Left kidney (tissue), 1 donor: ENCODE measurements at regions not wholly inside any gene's neighbourhood (a gene's known extent, or its start where the extent isn't known, plus 50 kb on each side); places are given as distances from the start of the nearest gene placed in this dataset.
"Not testable (repeated sequence)": the region's sequence is repeated elsewhere in the genome, so short reads cannot be mapped to it uniquely, and the experiment has no call there.

Experiments
- DNase-seq: peaks from one replicate; pipeline ENCODE4 v3.0.0-alpha.2; 2013

DNA sequence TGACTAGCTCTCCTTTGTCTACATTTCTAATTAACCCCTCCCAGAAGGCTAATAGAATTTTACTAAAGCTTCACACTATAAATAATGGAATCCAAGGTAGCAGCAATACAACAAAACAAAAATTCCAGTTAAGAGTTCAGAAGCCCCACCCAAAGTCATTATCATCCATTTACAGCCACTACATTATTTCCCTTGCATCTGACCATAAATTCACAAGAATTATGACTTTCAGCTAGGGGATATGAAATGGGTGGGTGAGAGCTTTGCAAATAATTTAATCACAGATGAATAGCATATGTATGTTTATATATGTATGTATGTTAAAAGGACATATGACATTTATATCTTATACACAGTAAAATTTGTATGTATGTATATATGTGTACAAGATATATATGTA, 65.3 kb upstream of the PTGDR start:
- no peak for DNase-seq

DNA sequence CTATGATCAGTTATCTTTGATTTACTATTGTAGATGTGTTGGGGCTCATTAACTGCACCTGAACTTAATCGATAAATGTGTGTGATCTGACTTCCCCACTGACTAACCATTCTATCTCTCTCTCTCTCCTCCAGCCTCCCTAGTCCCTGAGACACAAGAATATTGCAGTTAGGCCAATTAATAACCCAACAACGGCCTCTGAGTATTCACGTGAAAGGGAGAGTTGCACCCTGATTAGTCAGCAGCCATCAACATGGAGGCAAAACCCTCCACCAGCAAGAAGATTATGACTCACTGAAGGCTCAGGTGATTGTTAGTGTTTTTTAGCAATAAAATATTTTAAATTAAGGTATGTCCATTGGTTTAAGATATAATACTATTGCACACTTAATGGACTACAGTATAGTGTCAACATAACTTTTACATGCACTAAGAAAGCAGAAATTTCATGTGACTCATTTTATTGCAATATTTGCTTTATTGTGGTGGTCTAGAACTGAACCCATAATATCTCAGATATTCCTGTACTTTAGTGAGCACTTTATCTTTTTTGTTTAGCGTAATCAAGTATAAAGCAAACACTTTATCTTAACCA, 77.1 kb upstream of the PTGDR start:
- no peak for DNase-seq

DNA sequence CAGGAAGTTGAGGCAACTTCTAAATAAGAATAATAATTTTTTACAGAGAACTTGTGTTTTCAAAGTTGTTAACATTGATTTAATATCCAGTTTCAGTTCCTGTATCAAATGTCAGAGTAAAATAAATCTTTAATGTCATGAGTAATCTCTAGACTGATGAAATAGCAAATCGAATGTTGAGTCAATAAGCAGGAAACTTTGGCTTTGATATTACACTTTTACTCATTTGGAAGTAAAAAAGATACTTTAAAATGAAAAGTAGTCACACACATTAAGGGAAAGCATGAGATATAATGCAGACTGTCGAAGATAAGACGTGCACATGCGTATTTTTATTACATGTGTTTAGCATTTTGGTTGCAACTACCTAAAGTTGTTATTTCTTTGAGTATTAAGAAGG, 78.2 kb upstream of the PTGDR start:
- no peak for DNase-seq

DNA sequence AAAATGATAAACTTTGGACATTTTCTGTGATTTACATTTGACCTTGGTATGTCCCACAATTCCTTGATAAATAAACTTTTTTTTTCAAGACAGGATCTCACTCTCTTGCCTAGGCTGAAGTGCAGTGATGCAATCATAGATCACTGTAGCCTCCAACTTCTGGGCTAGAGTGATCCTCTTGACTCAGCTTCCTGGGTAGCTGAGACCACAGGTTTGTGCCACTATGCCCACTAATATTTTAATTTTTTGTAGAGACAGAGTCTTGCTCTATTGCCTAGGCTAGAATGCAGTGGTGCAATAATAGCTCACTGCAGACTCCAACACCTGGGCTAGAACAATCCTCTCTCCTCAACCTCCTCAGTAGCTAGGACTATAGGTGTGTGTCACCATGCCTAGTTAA, 79.1 kb upstream of the PTGDR start:
- DNase-seq = no peak

DNA sequence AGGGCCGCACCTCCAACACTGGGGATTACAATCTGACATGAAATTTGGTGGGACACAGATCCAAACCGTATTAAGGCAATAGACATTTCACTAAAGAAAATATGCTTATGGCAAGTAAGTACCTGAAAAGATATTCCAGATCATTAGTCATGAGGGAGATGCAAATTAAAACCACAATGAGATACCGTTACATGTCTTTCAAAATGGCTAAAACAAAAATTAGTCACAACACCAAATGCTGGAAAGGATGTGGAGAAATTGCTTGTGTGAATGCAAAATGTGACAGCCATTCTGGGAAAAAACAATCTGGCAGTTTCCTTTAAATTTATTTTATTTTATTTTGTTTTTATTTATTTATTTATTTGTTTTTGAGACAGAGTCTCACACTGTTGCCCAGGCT, 82.3 kb upstream of the PTGDR start:
- no peak for DNase-seq

DNA sequence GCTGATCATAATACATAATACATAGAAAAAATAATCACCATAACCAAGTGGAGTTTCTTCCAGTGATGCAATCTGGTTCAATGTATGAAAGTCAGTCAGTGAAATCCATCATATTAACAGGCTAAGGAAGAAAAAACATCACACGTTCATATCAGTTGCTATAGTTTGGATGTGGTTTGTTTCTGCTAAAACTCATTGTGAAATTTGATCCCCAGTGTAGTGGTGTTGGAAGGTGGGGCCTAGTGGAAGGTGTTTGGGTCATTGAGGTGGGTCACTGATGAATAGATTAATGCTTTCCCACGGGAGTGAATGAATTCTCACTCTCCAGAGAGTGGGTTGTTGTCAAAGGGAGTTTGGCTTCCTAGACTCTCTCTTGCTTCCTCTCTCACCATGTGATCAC, 84.6 kb upstream of the PTGDR start:
- no peak for DNase-seq

DNA sequence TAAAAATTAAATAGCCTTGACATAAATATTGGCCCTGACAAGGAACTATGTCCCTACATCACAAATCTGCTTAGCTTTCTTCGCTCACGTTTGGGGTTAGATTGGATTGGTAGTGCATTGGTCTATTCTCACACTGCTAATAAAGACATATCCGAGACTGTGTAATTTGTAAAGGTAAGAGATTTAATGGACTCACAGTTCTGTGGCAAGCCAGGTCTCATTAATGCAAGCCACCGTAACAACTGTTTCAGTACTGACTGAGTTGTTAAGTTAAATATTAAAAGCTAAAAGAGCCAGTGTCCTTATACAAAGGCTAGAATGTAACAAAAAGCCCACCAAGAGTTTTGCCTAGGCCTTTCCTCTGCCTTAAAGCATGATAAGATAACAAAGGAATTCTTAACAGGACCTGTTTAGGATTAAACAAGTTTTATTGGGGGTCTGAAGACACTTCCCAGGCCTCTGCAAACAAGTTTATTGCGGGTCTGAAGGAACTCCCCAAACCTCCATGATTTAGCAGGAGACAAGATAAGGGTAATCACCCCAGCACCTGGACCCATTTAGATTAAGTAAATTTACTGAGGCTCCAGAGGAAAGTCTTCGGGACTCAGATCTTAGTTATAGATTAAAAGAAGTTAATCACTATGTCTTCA, 88.2 kb upstream of the PTGDR start:
- DNase-seq = no peak

DNA sequence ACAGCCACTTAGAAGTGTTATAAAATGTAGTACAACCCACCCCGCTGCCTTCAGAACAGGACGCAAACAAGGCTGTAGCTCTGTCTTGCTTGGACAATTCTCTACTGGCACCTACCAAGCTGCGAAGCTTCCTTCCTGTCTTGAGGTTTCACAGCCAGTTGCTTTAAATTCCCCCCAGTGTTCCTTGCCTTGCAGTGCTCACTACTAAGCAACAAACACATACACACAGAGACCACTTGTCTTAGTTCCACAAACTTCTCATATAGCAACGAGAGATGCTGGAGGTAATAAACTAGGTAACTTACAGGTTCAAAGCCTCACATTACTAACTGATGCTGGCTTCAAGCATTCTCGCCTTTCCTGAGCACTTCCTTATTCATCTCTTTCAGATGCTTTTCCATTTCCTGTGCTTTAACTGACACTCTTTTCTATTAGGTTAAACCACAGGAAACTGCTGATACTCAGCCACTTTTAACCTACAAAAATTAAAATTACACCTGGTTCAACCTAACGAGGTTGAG, 91.5 kb upstream of the PTGDR start:
- no peak for DNase-seq

DNA sequence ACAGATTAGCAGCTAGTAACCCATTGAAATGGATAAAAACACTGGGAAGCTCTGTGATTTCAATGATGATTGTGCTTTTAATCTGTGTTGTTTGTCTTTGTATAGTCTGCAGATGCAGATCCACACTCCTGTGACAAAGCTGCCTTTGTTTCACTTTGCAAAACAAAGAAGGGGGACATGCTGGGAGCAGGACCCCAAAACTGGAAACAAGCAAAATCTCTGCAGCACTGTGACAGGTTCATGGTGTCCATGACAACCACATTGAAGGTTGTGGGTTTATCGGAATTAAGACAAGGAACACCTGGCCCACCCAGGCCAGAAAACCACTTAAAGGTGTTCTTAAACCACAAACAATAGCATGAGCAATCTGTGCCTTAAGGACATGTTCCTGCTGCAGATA, 95.6 kb upstream of the PTGDR start:
- DNase-seq = not testable (repeated sequence)

DNA sequence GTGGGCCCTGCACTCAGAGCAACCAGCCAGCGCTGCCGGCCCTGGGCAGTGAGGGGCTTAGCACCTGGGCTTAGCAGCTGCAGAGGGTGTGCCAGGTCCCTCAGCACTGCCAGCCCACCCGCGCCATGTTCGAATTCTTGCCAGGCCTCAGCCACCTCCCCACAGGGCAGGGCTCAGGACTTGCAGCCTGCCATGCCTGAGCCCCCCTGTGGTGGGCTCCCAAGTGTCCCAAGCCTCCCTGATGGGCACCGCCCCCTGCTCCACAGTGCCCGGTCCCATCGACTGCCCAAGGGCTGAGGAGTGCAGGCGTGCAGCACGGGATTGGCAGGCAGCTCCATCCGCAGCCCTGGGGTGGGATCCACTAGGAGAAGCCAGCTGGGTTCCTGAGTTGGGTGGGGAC, 98.0 kb upstream of the NID2 start:
- DNase-seq = no peak

DNA sequence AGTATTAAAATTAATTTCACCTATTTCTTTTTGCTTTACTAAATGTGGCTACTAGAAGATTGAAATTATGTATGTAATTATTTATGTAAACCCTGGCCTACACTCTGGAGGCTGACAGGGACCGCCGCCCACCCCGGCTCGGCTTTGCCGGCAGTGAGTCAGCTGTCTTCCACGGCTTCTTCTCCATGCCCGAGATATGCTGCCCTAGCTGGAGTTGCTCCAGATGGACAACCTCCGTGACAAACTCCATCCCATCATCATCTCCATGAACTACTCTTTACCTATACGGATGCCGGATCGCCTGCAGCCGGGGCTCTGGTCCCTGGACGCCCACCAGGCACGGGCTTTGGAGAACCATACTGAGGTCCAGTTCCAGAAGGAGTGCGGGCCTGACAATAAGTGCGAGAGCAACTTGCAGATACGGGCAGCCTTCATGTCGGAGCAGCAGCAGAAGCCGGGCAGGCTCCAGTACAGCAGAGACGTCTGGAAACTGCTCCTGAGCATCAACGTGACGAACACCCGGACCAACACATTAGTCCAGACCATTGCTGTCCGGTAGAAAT, 86.9 kb upstream of the NID2 start:
- no peak for DNase-seq

DNA sequence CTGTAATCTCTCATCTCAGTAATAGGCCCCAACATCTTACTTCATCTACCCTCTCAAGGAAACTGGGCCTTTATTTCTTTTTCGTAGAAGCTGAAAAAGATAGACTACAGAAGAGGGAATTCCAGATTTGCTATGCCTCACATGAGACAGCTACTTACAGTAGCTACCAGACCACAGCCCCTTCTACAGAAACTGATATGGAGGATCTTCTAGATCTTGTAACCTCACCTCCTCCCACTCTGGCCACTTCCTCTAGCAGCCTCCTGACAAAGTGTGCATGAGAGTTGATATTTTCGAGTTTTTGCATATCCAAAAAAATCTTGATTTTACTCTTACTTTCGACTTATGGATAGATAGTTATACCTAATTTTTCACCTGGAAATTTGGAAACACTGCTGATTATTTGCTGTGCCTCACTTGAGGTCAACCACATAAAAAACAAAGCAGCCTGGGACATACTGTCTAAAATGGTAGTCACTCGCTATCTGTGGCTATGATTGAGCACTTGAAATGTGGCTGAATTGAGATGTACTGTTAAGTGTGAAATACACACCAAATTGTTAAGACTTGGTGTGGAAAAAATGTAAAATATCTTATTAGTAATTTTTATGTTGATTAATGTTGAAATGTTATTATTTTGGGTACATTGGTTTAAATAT, 86.3 kb upstream of the NID2 start:
- no peak for DNase-seq

DNA sequence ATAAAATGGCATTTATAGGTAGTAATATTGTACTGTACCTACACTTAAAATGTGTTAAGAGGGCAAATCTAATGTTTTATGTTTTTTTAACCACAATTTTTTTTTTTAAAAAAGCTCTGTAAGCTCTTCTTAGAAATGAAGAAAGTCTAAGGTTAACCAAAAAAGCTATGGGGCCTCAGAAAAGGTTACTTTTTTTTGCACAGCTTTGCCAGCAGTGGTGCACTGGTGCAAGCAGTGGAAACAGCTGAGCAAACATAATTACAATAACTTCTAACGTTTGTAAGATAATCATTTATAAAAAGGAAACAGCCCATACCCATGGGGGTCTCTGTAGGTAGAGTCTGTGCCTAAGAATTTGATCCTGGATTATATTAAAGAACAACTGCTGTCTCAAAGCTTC, 85.1 kb upstream of the NID2 start:
- DNase-seq = no peak

DNA sequence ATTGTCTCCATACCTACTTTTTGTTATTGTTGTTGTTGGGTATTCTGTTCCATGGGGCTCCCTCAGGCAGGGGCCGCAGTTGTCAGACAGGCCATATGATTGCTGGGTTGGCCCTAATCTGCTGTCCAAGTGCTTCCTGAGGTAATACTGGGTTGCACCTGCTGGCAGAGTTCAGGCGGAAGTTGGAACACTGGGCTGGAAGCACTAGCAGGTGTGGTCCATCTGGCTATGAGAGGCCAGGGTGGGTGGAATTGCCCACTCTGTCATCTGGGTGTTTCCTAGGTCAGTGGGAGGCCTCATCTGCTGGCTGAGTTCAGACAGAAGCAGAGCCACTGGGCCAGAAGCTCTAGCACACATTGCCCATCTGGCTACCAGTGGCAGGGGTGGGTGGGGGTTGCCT, 81.3 kb upstream of the NID2 start:
- no peak for DNase-seq

DNA sequence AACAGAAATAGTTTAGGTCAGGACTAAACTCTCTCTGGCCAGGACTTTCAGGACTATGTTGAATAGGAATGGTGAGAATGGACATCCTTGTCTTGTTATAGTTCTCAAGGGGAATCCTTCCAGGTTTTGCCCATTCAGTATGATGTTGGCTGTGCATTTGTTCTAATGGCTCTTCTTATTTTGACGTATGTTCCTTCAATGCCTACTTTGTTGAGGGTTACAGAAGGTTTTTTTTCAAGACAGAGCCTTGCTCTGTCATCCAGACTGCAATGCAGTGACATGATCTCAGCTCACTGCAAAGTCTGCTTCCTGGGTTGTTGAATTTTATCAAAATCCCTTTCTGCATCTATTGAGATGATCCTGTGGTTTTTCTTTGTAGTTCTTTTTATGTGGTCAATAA, 79.5 kb upstream of the NID2 start:
- DNase-seq = no peak

DNA sequence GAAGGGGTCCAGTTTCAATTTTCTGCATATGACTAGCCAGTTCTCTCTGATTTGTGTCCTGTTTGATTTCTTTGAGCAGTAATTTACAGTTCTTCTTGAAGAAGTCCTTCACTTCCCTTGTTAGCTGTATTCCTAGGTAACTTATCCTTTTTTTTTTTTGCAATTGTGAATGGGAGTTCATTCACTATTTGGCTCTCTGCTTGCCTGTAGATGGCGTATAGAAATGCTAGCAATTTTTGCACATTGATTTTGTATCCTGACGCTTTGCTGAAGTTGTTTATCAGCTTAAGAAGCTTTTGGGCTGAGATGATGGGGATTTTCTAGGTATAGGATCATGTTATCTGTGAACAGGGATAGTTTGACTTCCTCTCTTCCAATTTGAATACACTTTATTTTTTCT, 77.6 kb upstream of the NID2 start:
- no peak for DNase-seq

DNA sequence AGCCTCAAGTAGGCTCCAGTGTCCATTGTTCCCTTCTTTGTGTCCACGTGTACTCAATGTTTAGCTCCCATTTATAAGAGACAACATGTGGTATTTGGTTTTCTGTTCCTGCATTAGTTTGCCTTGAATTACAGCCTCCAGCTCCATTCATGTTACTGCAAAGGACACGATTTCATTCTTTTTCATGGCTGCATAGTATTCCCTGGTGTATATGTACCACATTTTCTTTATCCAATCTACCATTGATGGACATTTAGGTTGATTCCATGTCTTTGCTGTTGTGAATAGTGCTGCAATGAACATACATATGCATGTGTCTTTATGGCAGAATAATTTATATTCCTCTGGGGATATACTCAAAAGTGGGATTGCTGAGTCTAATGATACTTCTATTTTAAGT, 75.2 kb upstream of the NID2 start:
- DNase-seq = not testable (repeated sequence)

DNA sequence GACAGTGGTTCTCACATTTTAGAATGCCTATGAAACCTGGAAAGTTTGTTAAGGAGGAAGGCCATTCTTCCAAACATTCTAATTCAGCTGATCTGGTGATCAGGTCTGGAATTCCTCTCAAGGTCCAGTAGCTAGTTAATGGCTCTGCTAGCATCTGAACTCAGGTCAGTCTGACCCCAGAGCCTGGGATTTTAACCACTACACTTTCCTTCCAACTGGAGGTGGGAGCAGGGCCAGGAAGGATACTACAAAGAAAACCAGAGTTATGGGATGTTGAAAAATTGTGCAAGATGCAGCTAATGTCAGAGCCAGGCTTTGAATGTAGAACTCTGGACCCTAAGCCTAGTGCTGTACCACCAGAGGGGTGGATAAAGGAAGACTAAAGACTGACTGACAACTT, 73.6 kb upstream of the NID2 start:
- DNase-seq = no peak

DNA sequence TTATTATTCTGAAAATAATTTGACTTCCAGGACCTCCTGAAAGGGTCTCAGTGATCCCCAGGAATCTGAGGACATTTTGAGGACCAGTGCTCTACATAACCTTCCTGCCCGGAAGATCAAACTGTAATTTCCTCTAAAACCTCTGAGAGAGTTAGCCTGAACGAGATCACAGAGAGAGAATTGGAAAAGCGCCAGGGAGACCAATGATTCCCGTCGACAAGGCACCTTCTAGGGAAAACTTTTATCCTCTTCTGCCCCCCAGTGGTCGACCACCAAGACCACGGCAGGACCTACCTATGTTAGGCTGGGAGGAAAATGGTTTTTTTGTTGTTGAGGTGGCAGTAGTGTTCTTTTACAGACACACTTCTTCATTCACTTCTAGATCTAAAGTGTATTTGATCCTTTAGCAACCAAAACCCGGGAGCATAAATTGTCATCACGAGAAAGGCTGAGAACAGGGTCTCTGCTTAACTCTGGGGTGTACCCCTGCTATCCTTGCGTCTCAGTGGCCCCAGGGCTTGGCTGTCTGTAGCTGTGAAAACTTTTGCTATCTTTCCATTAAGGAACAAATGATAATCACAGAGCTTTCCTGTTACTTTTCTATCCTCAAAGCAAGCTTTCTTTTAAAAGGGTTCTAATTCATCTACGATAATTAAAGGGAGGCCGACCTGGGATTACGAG, 62.9 kb upstream of the NID2 start:
- DNase-seq = peak; percentile 94

DNA sequence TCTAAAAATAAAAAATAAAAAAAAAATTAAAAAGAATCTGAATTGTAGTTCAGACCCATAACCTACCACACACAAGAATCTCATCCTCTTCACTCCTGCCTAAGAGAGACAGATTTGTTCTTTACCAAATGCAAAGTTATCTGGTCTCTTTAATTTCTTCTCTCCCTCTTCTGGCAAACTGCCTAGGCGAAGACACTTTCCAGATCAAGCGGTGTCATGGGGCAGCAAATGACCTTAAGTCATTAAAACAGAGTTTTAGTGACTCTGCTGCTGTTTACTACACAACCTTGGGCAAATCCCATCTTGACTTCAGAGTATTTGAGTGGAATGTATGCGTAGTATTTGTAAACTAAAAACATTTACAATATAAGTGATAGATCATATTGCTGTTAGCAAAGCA, 60.9 kb upstream of the NID2 start:
- no peak for DNase-seq

DNA sequence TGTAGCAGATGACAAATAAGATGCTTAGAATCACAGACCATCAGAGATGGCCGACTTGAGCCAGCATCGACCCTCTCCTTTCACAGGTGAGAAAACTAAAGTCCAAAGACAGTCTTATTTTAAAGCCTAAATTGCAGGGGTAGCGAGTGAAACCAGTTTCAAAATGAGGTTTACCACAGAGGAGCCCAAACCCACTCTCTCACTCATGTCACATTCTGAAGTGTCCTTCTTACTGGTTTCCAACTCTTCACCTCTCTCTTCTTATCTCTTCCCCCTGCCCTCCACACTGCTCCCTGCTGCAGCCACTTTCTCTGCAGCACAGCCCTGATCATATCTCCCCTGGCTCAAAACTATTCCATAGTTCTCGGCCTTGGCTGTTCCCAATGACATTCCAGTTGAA, 57.0 kb upstream of the NID2 start:
- no peak for DNase-seq

DNA sequence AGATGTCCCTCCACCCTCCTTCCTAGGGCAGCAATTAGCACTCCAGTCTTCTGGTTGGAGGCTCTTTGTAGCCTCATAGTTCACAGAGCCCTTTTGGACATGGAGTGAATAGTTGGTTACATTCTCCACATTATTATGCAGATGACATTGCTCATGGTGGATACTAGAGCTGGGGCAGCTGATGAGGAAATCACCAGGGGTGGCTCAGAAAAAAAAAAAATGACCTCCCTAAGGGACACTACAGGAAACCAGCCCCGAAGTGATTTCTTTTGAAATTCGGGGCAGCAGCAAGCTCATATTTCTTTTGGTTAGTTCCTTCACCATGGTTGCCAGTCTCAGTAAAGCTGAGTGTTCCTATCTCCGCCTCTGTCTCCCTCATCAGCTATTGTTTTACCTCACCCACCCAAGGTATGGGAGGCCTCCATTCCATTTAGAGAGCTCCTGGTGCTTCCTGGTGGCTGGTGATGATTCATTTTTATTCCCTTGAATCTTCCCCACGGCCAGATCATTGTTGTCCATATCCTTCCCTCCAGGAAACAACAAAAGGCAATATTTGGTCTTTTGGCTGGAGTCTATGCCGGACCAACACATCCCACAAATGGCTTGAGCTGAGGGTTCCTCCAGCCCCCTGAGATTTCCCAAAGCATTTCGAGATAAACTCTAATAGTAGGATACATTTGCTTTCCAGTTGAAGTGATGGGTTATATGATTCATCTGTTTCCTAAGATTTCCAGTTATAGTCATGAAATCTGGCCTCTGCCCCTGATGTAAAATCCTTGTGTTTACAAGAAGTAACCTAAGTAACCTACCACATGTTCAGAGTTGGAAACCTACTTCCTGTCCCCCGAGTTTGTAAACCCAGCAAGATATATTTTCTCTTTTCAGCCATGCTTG, 56.2 kb upstream of the NID2 start:
- DNase-seq = no peak
